ENCODE measurements at regions not wholly inside any gene's neighbourhood (a gene's known extent, or its start where the extent isn't known, plus 50 kb on each side); places are given as distances from the start of the nearest gene placed in this dataset.

DNA sequence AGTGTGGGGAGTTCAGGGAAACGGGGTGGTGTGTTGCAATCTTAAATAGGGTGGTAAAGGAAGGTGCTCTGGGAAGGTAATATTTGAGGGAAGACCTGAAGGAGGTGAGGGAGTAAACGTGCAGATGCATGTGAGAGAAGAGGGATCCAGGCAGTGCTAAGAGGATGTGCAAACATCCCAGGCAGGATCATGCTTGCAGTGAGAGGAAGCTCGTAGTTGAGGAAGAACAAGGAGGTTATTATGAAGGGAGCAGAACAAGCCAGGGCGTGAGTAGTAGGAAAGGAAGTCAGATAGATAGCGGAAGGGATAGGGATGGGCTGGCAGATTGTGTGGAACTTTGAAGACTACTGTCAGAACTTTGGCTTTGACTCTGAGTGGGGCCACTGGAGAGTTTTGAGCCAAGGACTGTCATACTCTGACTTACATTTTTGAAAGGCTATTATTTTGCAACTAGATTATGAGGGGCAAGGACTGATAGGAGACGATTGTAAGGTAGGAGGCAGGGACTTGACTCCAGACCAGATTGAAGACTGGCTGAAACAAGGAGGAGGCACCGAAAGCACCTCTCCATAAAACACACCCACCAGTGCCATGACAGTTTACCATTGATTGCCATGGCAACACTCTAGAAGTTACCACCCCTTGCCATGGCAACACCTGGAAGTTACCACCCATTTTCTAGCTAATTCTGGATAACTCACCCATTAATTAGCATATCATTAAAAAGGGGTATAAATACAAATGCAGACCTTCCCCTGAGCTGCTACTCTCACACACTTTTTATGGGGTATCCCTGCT is 67.0 kb downstream of the XCL2 start:
- Histone ChIP-seq H3K27ac (no peak overlapping the region), H3K9me3 (no peaks in the 10 kb centered on the region), H3K4me1 (no peaks in the 10 kb centered on the region), H3K4me3 (no peak overlapping the region), H3K36me3 (ENCODE audit: low read depth, missing control alignments) (no peaks in the 10 kb centered on the region), H3K27me3 (no peaks in the 10 kb centered on the region)
- intact Hi-C loops (cut with DNase I; ENCODE audit: low total_unique reads): no loop called here
- WGBS, 2 donors: 65 to 74% methylated on average over 7 of the region's 7 CpGs
- DNase-seq: no peak
- TF ChIP-seq, protein P1, sequence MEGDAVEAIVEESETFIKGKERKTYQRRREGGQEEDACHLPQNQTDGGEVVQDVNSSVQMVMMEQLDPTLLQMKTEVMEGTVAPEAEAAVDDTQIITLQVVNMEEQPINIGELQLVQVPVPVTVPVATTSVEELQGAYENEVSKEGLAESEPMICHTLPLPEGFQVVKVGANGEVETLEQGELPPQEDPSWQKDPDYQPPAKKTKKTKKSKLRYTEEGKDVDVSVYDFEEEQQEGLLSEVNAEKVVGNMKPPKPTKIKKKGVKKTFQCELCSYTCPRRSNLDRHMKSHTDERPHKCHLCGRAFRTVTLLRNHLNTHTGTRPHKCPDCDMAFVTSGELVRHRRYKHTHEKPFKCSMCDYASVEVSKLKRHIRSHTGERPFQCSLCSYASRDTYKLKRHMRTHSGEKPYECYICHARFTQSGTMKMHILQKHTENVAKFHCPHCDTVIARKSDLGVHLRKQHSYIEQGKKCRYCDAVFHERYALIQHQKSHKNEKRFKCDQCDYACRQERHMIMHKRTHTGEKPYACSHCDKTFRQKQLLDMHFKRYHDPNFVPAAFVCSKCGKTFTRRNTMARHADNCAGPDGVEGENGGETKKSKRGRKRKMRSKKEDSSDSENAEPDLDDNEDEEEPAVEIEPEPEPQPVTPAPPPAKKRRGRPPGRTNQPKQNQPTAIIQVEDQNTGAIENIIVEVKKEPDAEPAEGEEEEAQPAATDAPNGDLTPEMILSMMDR (IDR thresholded peaks at IDR 0.05): no peak
- TF ChIP-seq POLR2A (IDR thresholded peaks at IDR 0.05): no peak

DNA sequence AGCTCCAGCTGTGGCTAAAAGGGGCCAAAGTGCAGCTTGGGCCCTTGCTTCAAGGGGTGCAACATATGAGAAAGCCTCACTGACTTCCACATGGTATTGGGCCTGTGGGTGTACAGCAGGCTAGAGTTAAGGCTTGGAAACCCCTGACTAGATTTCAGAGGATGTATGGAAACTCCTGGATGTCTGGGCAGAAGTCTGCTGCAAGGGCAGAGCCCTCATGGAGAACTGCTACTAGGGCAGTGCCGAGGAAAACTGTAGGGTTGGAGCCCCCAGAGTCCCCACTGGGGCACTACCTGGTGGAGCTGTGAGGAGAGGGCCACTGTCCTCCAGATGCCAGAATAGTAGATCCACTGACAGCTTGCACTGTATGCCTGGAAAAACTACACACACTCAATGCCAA is 69.5 kb downstream of the XCL2 start:
- 100% methylated on average over 1 of the region's 1 CpG for WGBS, 2 donors
- no peak for TF ChIP-seq POLR2A (IDR thresholded peaks at IDR 0.05)
- Histone ChIP-seq H3K27ac (no peak overlapping the region), H3K9me3 (no peaks in the 10 kb centered on the region), H3K27me3 (no peaks in the 10 kb centered on the region), H3K4me1 (peaks cover 6% of the 10 kb centered on the region), H3K4me3 (no peak overlapping the region), H3K36me3 (ENCODE audit: low read depth, missing control alignments) (no peaks in the 10 kb centered on the region)
- intact Hi-C loops (cut with DNase I; ENCODE audit: low total_unique reads): no loop called here
- DNase-seq: no peak

DNA sequence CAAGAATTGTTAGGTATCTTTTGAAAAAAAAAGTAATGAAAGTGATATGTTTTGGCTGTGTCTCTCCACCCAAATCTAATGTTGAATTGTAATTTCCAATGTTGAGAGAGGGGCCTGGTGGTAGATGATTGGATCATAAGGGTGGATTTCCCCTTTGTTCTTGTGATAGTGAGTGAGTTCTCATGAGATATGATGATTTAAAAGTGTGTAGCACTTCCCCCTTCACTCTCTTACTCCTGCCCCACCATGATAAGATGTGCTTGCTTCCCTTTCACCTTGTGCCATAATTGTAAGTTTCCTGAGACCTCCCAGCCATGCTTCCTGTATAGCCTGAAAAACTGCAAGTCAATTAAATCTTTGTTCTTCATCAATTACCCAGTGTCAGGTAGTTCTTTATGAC is 70.7 kb downstream of the XCL2 start:
- intact Hi-C loops (cut with DNase I; ENCODE audit: low total_unique reads): no loop called here
- no peaks in the 10 kb centered on the region for H3K27me3 ChIP-seq
- peaks cover 6% of the 10 kb centered on the region for H3K4me1 ChIP-seq
- no peak for DNase-seq
- TF ChIP-seq, protein P1 (IDR thresholded peaks at IDR 0.05): no peak
- no peak for TF ChIP-seq POLR2A (IDR thresholded peaks at IDR 0.05)
- H3K4me3 ChIP-seq: no peak overlapping the region
- H3K9me3 ChIP-seq: no peaks in the 10 kb centered on the region
- H3K36me3 ChIP-seq (ENCODE audit: low read depth, missing control alignments): no peaks in the 10 kb centered on the region
- H3K27ac ChIP-seq: no peak overlapping the region

DNA sequence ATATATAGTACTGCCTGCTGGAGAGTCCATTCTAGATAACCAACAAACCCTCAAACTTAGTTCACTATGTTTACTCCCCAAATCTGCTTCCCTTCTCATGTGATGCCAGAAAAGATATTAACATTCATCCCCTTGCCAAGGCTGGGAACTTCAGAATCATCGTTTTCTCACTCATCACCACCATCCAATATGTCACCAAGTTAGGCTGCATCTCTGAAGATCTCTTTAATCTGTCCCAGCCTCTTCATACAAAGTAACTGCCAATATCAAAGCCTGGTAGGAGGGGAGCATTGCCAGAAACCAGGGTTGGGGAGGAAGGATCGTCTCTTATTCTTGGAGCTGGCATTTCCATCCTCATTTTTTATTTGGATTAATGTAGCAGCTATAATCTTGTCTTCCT is 71.6 kb downstream of the XCL2 start:
- Histone ChIP-seq H3K27ac (no peak overlapping the region), H3K4me1 (peaks cover 6% of the 10 kb centered on the region), H3K4me3 (no peak overlapping the region), H3K27me3 (no peaks in the 10 kb centered on the region), H3K9me3 (no peaks in the 10 kb centered on the region), H3K36me3 (ENCODE audit: low read depth, missing control alignments) (no peaks in the 10 kb centered on the region)
- no peak for DNase-seq
- no peak for TF ChIP-seq POLR2A (IDR thresholded peaks at IDR 0.05)
- TF ChIP-seq, protein P1 (IDR thresholded peaks at IDR 0.05): no peak
- intact Hi-C loops (cut with DNase I; ENCODE audit: low total_unique reads): no loop called here
- WGBS, 2 donors: 69% methylated on average over 2 of the region's 2 CpGs

DNA sequence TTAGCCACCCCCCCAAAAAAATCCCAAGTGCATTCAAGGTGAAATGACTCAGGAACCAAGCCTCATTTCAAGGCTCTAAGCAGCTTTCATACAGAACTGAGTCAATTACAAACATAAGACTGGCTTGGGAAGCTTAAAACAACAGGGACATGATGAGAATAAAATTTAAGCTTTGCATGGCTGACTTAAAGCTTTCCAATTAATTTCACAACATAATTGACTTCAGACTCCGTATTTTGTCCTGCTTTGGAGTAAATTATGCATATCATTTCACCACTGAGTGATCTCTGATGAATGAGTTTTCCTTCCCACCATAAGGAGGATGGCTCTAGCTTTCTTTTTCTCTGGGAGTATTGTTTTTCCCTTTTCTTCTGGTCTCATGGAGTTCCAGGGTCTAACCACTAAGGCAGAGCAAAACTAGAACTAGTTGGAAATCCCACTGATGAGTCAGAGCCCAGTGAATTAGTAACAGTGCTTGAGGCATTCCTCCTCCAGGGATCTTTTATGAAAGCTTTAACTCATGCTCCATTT is 72.8 kb downstream of the XCL2 start:
- no peaks in the 10 kb centered on the region for H3K9me3 ChIP-seq
- no peak overlapping the region for H3K27ac ChIP-seq
- no peak overlapping the region for H3K4me3 ChIP-seq
- no peaks in the 10 kb centered on the region for H3K27me3 ChIP-seq
- peaks cover 6% of the 10 kb centered on the region for H3K4me1 ChIP-seq
- WGBS, 2 donors: 59 to 64% methylated on average over 1 of the region's 1 CpG
- DNase-seq: no peak
- TF ChIP-seq, protein P1 (IDR thresholded peaks at IDR 0.05): no peak
- TF ChIP-seq POLR2A (IDR thresholded peaks at IDR 0.05): no peak
- H3K36me3 ChIP-seq (ENCODE audit: low read depth, missing control alignments): no peaks in the 10 kb centered on the region
- intact Hi-C loops (cut with DNase I; ENCODE audit: low total_unique reads): no loop called here

Measured in testis (tissue), 2 donors.